Osteoblast (primary cell): ENCODE measurements at regions not wholly inside any gene's neighbourhood (a gene's known extent, or its start where the extent isn't known, plus 50 kb on each side); places are given as distances from the start of the nearest gene placed in this dataset.

Experiments used
- DNase-seq: peaks from one replicate; pipeline ENCODE4 v3.0.0; 2011; ENCODE audit warnings: low spot score, mixed read lengths; ENCODE audit not compliant: insufficient read length; ENCODE audit errors: missing footprints
- H2AFZ ChIP-seq: 2 replicates; pipeline ENCODE4 v1.6.0; 2011; ENCODE audit warnings: mild to moderate bottlenecking, low read length
- H3K27ac ChIP-seq: 2 replicates; pipeline ENCODE4 v1.5.1; 2011; ENCODE audit warnings: mild to moderate bottlenecking, low read depth, low read length, moderate library complexity
- H3K27me3 ChIP-seq: 2 replicates; pipeline ENCODE4 v1.6.0; 2012; ENCODE audit warnings: mild to moderate bottlenecking, control low read depth, inconsistent platforms, low read length, moderate library complexity; ENCODE audit not compliant: insufficient read depth
- H3K36me3 ChIP-seq: 2 replicates; pipeline ENCODE4 v1.5.1; 2011; ENCODE audit warnings: mild to moderate bottlenecking, low read length, control low read depth, moderate library complexity; ENCODE audit not compliant: insufficient read depth
- H3K4me1 ChIP-seq: 2 replicates; pipeline ENCODE4 v1.5.1; 2011; ENCODE audit warnings: mild to moderate bottlenecking, low read length, control low read depth, moderate library complexity; ENCODE audit not compliant: insufficient read depth
- H3K4me2 ChIP-seq: 2 replicates; pipeline ENCODE4 v1.6.0; 2011; ENCODE audit warnings: mild to moderate bottlenecking, low read length; ENCODE audit not compliant: insufficient read depth
- H3K4me3 ChIP-seq: fragments of 200-600 bp; sonication (generic); 3 replicates; pipeline ENCODE4 v1.5.1; 2012; ENCODE audit warnings: mild to moderate bottlenecking, low read length, inconsistent platforms; ENCODE audit not compliant: insufficient read depth
- H3K79me2 ChIP-seq: 2 replicates; pipeline ENCODE4 v1.6.0; 2012; ENCODE audit warnings: mild to moderate bottlenecking, low read length, control low read depth, inconsistent platforms; ENCODE audit not compliant: insufficient read depth
- H3K9me3 ChIP-seq: 2 replicates; pipeline ENCODE4 v1.5.1; 2011; ENCODE audit warnings: low read depth, low read length, control low read depth
- H4K20me1 ChIP-seq: 2 replicates; pipeline ENCODE4 v1.6.0; 2012; ENCODE audit warnings: mild to moderate bottlenecking, low read length, control low read depth; ENCODE audit not compliant: insufficient read depth
- TF ChIP-seq, protein P1 (sequence below): IDR thresholded peaks from 2 replicates; pipeline ENCODE4 v1.5.1; 2011; ENCODE audit warnings: mild to moderate bottlenecking, low read depth, low read length, moderate library complexity; ENCODE audit errors: extremely low read depth

DNA sequence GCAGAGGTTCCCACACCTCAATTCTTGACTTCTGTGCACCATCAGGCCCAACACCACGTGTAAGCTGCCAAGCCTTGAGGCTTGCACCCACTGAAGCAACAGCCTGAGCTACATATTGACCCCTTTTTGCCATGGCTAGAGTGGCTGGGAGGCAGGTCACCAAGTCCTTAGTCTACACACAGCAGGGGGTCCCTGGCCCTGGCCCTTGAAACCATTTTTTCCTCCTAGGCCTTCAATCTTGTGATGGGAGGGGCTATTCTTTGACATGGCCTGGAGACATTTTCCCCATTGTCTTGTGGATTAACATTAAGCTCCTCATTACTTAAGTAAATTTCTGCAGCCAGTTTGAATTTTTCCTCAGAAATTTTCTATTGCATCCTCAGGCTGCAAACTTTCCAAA lies 336.6 kb downstream of the IL15 start:
- H3K4me3 ChIP-seq: no peak overlapping the region
- H3K9me3 ChIP-seq: no peaks in the 10 kb centered on the region
- DNase-seq: no peak
- H3K27ac ChIP-seq: no peak overlapping the region
- no peaks in the 10 kb centered on the region for H4K20me1 ChIP-seq
- H3K4me1 ChIP-seq: no peaks in the 10 kb centered on the region
- TF ChIP-seq, protein P1, sequence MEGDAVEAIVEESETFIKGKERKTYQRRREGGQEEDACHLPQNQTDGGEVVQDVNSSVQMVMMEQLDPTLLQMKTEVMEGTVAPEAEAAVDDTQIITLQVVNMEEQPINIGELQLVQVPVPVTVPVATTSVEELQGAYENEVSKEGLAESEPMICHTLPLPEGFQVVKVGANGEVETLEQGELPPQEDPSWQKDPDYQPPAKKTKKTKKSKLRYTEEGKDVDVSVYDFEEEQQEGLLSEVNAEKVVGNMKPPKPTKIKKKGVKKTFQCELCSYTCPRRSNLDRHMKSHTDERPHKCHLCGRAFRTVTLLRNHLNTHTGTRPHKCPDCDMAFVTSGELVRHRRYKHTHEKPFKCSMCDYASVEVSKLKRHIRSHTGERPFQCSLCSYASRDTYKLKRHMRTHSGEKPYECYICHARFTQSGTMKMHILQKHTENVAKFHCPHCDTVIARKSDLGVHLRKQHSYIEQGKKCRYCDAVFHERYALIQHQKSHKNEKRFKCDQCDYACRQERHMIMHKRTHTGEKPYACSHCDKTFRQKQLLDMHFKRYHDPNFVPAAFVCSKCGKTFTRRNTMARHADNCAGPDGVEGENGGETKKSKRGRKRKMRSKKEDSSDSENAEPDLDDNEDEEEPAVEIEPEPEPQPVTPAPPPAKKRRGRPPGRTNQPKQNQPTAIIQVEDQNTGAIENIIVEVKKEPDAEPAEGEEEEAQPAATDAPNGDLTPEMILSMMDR: no peak
- H3K27me3 ChIP-seq: no peaks in the 10 kb centered on the region
- H3K36me3 ChIP-seq: no peaks in the 10 kb centered on the region
- H3K79me2 ChIP-seq: no peaks in the 10 kb centered on the region
- H3K4me2 ChIP-seq: no peak overlapping the region
- H2AFZ ChIP-seq: no peak overlapping the region
